T-helper 1 cell (primary cell): ENCODE measurements at regions not wholly inside any gene's neighbourhood (a gene's known extent, or its start where the extent isn't known, plus 50 kb on each side); places are given as distances from the start of the nearest gene placed in this dataset.

ENCODE experiments used
- DNase-seq, 5 donors: peaks; one replicate each; pipeline ENCODE4 v3.0.0-alpha.2; 2012 to 2020

- DNase-seq, result no peak
These were observed 396.4 kb downstream of the TMEM232 start for GRCh38 chr5:110329955-110330525.

- DNase-seq, result no peak
These were observed 393.1 kb downstream of the TMEM232 start for GRCh38 chr5:110333384-110333783.

GRCh38 chr5:110335361-110336066, 391.0 kb downstream of the TMEM232 start:
- DNase-seq, result no peak

GRCh38 chr5:110338341-110339083, 388.0 kb downstream of the TMEM232 start:
- DNase-seq, result no peak

GRCh38 chr5:110339399-110339798, 387.1 kb downstream of the TMEM232 start:
- no peak for DNase-seq

GRCh38 chr5:110341836-110342235, 384.6 kb downstream of the TMEM232 start:
- DNase-seq, result no peak

- DNase-seq, result no peak
These were observed 383.8 kb downstream of the TMEM232 start for GRCh38 chr5:110342683-110343082.

- no peak for DNase-seq
These were observed 382.9 kb downstream of the TMEM232 start for GRCh38 chr5:110343616-110344015.

- no peak for DNase-seq
These were observed 380.8 kb downstream of the TMEM232 start for GRCh38 chr5:110345623-110346022.

GRCh38 chr5:110346893-110347358, 379.5 kb downstream of the TMEM232 start:
- DNase-seq, result no peak

GRCh38 chr5:110347781-110348180, 378.7 kb downstream of the TMEM232 start:
- DNase-seq, result no peak

- DNase-seq, result no peak
These were observed 375.0 kb downstream of the TMEM232 start for GRCh38 chr5:110351430-110351829.

- DNase-seq, result no peak
These were observed 372.2 kb downstream of the TMEM232 start for GRCh38 chr5:110354311-110354710.

- no peak for DNase-seq
These were observed 371.4 kb downstream of the TMEM232 start for GRCh38 chr5:110354915-110355644.

GRCh38 chr5:110356677-110357076, 369.8 kb downstream of the TMEM232 start:
- no peak for DNase-seq

GRCh38 chr5:110359221-110359620, 367.2 kb downstream of the TMEM232 start:
- DNase-seq, result no peak

- no peak for DNase-seq
These were observed 365.0 kb downstream of the TMEM232 start for GRCh38 chr5:110361471-110361870.

- DNase-seq, result no peak
These were observed 364.2 kb downstream of the TMEM232 start for GRCh38 chr5:110362261-110362660.

GRCh38 chr5:110366716-110367115, 359.8 kb downstream of the TMEM232 start:
- DNase-seq, result no peak
